ENCODE measurements at regions not wholly inside any gene's neighbourhood (a gene's known extent, or its start where the extent isn't known, plus 50 kb on each side); places are given as distances from the start of the nearest gene placed in this dataset.

DNA sequence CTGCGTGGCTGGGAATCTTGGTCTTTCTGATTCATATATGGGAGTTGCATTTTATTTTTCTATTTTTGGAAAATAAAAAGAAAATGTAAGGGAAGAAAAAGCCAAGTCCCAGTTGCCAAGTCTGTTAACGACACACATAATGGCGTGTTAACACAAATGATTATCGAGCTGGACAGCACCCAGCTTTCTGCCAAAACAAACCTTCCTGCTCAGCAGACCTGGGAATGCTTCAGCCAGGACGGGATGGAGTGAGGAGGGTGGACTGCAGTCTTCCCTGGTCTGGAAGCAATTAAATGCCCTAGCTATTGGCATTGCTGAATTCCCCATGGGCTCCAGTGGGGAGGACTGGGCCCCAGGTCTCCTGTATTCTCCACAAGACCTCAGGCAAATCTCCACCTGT, 184.2 kb upstream of the USP24 start:
- Mint-ChIP-seq H3K4me1 (ENCODE audit: insufficient read depth, unreplicated experiment) (peaks cover 13% of the 10 kb centered on the region), H3K27me3 (ENCODE audit: insufficient read depth, unreplicated experiment) (no peaks in the 10 kb centered on the region), H3K4me3 (ENCODE audit: unreplicated experiment) (no peak overlapping the region), H3K36me3 (ENCODE audit: insufficient read depth, unreplicated experiment) (no peaks in the 10 kb centered on the region), H3K27ac (ENCODE audit: low read depth, unreplicated experiment) (no peak overlapping the region), H3K9me3 (ENCODE audit: unreplicated experiment) (no peaks in the 10 kb centered on the region)
- intact Hi-C loops (cut with micrococcal nuclease) = no loop called here
- POLR2A ChIA-PET = no interaction called here
- DNase-seq (ENCODE audit: unreplicated experiment) = no peak
- no TSS peak for BruUV-seq (replicated peaks)
- CTCF ChIA-PET = interaction anchor here (0.6 kb wide), 2 partner anchors 23 to 828 kb away, joined by 3 read pairs; no protein-coding TSS in a partner anchor
- TF ChIP-seq, protein P1, sequence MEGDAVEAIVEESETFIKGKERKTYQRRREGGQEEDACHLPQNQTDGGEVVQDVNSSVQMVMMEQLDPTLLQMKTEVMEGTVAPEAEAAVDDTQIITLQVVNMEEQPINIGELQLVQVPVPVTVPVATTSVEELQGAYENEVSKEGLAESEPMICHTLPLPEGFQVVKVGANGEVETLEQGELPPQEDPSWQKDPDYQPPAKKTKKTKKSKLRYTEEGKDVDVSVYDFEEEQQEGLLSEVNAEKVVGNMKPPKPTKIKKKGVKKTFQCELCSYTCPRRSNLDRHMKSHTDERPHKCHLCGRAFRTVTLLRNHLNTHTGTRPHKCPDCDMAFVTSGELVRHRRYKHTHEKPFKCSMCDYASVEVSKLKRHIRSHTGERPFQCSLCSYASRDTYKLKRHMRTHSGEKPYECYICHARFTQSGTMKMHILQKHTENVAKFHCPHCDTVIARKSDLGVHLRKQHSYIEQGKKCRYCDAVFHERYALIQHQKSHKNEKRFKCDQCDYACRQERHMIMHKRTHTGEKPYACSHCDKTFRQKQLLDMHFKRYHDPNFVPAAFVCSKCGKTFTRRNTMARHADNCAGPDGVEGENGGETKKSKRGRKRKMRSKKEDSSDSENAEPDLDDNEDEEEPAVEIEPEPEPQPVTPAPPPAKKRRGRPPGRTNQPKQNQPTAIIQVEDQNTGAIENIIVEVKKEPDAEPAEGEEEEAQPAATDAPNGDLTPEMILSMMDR (IDR thresholded peaks at IDR 0.05; ENCODE audit: unreplicated experiment) = no peak

DNA sequence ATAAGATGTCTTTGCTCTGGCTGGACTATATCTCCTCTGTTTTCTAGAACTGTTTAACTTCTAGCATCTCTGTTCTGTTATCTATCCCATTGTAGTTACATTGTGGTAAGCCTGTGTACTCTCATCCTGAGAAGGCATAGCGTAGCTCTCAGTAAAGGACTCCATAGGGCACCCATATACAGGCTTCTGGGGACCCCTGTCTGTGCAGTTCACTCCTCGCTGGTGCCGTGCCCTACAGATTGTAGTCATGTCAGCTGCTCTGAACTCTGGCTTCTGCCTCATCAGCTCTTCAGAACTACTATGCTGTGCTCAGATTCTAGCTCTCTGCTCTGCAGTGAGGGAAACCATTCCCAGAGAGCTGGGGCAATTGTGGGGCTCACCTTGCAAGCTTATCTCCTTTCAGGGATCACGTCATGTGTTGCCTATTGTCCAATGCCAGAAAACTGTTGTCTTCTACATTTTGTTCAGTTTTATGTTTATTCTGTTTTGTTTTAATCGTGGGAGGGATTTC, 181.3 kb upstream of the USP24 start:
- intact Hi-C loops (cut with micrococcal nuclease) = no loop called here
- no peak overlapping the region for H3K4me3 Mint-ChIP-seq (ENCODE audit: unreplicated experiment)
- ChIA-PET POLR2A (interaction anchor here (0.6 kb wide), 1 partner anchor 24 kb away, joined by 3 read pairs; no protein-coding TSS in a partner anchor), CTCF (interaction anchor here (0.6 to 1.7 kb wide), 5 partner anchors 11 to 1423 kb away, joined by 3 to 7 read pairs (median 3); no protein-coding TSS in a partner anchor)
- H3K36me3 Mint-ChIP-seq (ENCODE audit: insufficient read depth, unreplicated experiment) = no peaks in the 10 kb centered on the region
- TF ChIP-seq, protein P1 (IDR thresholded peaks at IDR 0.05; ENCODE audit: unreplicated experiment) = no peak
- no TSS peak for BruUV-seq (replicated peaks)
- H3K9me3 Mint-ChIP-seq (ENCODE audit: unreplicated experiment) = peaks cover 7% of the 10 kb centered on the region
- no peaks in the 10 kb centered on the region for H3K4me1 Mint-ChIP-seq (ENCODE audit: insufficient read depth, unreplicated experiment)
- no peaks in the 10 kb centered on the region for H3K27me3 Mint-ChIP-seq (ENCODE audit: insufficient read depth, unreplicated experiment)
- DNase-seq (ENCODE audit: unreplicated experiment) = no peak
- H3K27ac Mint-ChIP-seq (ENCODE audit: low read depth, unreplicated experiment) = no peak overlapping the region

DNA sequence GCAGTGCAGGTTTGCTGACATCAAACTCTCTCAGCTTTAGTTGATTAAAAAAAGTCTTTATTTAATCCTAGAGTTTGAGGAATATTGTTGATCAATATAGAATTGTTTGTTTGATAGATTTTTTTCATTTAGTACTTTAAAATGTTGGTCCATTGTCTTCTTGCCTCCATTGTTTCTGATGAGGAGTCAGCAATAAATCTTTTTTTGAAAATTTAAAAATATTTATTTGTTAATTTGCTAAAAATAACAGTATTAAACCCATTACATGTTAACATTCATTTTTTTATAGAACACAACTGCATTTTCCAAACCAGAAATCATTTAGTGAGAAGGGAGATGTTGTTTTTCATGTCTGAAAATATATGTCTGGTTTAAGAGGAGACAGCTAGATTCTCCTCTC, 173.8 kb upstream of the USP24 start:
- Mint-ChIP-seq H3K36me3 (ENCODE audit: insufficient read depth, unreplicated experiment) (no peaks in the 10 kb centered on the region), H3K27me3 (ENCODE audit: insufficient read depth, unreplicated experiment) (no peaks in the 10 kb centered on the region), H3K27ac (ENCODE audit: low read depth, unreplicated experiment) (no peak overlapping the region), H3K4me3 (ENCODE audit: unreplicated experiment) (no peak overlapping the region), H3K9me3 (ENCODE audit: unreplicated experiment) (peaks cover 19% of the 10 kb centered on the region), H3K4me1 (ENCODE audit: insufficient read depth, unreplicated experiment) (no peaks in the 10 kb centered on the region)
- DNase-seq (ENCODE audit: unreplicated experiment) = no peak
- ChIA-PET POLR2A (no interaction called here), CTCF (no interaction called here)
- TF ChIP-seq, protein P1 (IDR thresholded peaks at IDR 0.05; ENCODE audit: unreplicated experiment) = no peak
- intact Hi-C loops (cut with micrococcal nuclease) = no loop called here
- BruUV-seq (replicated peaks) = no TSS peak

DNA sequence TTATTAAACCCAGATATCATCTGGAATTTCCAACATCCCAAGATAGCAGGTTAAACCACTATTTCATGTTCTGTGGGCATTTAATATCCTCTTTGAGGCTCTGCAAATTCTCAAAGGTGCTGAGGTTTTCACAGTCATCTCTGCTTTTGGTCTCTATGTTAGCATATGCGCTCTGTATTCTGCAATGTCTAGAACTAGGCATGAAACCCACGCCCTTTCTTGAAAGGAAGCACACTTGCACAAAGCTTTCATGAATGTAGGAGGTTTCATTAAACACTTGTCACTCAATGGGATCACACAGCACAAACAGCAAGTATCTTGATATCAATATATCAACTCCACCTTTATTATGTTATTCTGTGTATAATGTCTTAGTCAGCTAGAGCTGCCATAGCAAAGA, 172.0 kb upstream of the USP24 start:
- intact Hi-C loops (cut with micrococcal nuclease) = no loop called here
- BruUV-seq (replicated peaks) = no TSS peak

More for the DNA sequence above, 172.0 kb upstream of the USP24 start:
- DNase-seq (ENCODE audit: unreplicated experiment) = no peak
- TF ChIP-seq, protein P1 (IDR thresholded peaks at IDR 0.05; ENCODE audit: unreplicated experiment) = no peak
- Mint-ChIP-seq H3K4me3 (ENCODE audit: unreplicated experiment) (no peak overlapping the region), H3K27me3 (ENCODE audit: insufficient read depth, unreplicated experiment) (no peaks in the 10 kb centered on the region), H3K4me1 (ENCODE audit: insufficient read depth, unreplicated experiment) (no peaks in the 10 kb centered on the region), H3K36me3 (ENCODE audit: insufficient read depth, unreplicated experiment) (no peaks in the 10 kb centered on the region), H3K9me3 (ENCODE audit: unreplicated experiment) (peaks cover 12% of the 10 kb centered on the region), H3K27ac (ENCODE audit: low read depth, unreplicated experiment) (no peak overlapping the region)
- ChIA-PET CTCF (interaction anchor here (0.6 to 1.0 kb wide), 3 partner anchors 10 to 359 kb away, joined by 3 to 5 read pairs (median 4); no protein-coding TSS in a partner anchor), POLR2A (no interaction called here)

Measured in MCF 10A (cell line).